H9 (cell line): ENCODE measurements at regions not wholly inside any gene's neighbourhood (a gene's known extent, or its start where the extent isn't known, plus 50 kb on each side); places are given as distances from the start of the nearest gene placed in this dataset.

Experiments used
- DNase-seq: peaks from one replicate; pipeline ENCODE4 v3.0.0-alpha.2; 2017
- H2AFZ ChIP-seq: one replicate; pipeline ENCODE4 v1.6.1; 2013; ENCODE audit warnings: mild to moderate bottlenecking, low read length, control low read depth, moderate library complexity
- H2AK5ac ChIP-seq: 2 replicates; pipeline ENCODE4 v1.6.1; 2013; ENCODE audit warnings: low read length, control low read depth, mixed read lengths; ENCODE audit not compliant: insufficient read length
- H2BK120ac ChIP-seq: one replicate; pipeline ENCODE4 v1.6.1; 2013; ENCODE audit warnings: low read depth, mild to moderate bottlenecking, low read length, control low read depth, inconsistent platforms; ENCODE audit not compliant: poor library complexity, severe bottlenecking
- H2BK12ac ChIP-seq: 2 replicates; pipeline ENCODE4 v1.6.1; 2013; ENCODE audit warnings: low read length, control low read depth, mixed read lengths, low read depth; ENCODE audit not compliant: insufficient read length
- H2BK15ac ChIP-seq: 2 replicates; pipeline ENCODE4 v1.6.1; 2013; ENCODE audit warnings: low read depth, low read length, control low read depth
- H2BK20ac ChIP-seq: one replicate; pipeline ENCODE4 v1.6.1; 2013; ENCODE audit warnings: low read depth, mild to moderate bottlenecking, low read length, control low read depth, inconsistent platforms; ENCODE audit not compliant: poor library complexity, severe bottlenecking
- H2BK5ac ChIP-seq: 2 replicates; pipeline ENCODE4 v1.6.1; 2013; ENCODE audit warnings: low read length, control low read depth, mixed read lengths; ENCODE audit not compliant: insufficient read length
- H3K14ac ChIP-seq: 2 replicates; pipeline ENCODE4 v1.6.1; 2013; ENCODE audit warnings: low read length, control low read depth; ENCODE audit not compliant: insufficient read depth
- H3K18ac ChIP-seq: 2 replicates; pipeline ENCODE4 v1.6.1; 2013; ENCODE audit warnings: low read depth, mild to moderate bottlenecking, mixed read lengths, low read length, control low read depth; ENCODE audit not compliant: insufficient read length
- H3K23ac ChIP-seq: 2 replicates; pipeline ENCODE4 v1.6.1; 2013; ENCODE audit warnings: low read length, control low read depth, mixed read lengths, low read depth; ENCODE audit not compliant: insufficient read length
- H3K23me2 ChIP-seq: 2 replicates; pipeline ENCODE4 v1.6.1; 2013; ENCODE audit warnings: low read depth, mild to moderate bottlenecking, mixed read lengths, low read length, control low read depth; ENCODE audit not compliant: insufficient read length, poor library complexity, severe bottlenecking
- H3K27ac ChIP-seq: 2 replicates; pipeline ENCODE4 v1.5.1; 2013; ENCODE audit warnings: low read length, control low read depth, mixed read lengths, low read depth; ENCODE audit not compliant: insufficient read length
- H3K27me3 ChIP-seq: 2 replicates; pipeline ENCODE4 v1.6.1; 2013; ENCODE audit warnings: low read length, control low read depth, inconsistent platforms; ENCODE audit not compliant: insufficient read depth
- H3K4ac ChIP-seq: 2 replicates; pipeline ENCODE4 v1.6.1; 2013; ENCODE audit warnings: low read depth, mild to moderate bottlenecking, control low read depth, inconsistent platforms, low read length, moderate library complexity
- H3K4me1 ChIP-seq: 2 replicates; pipeline ENCODE4 v1.6.1; 2013; ENCODE audit warnings: low read length, control low read depth, inconsistent platforms; ENCODE audit not compliant: insufficient read depth
- H3K4me2 ChIP-seq: 2 replicates; pipeline ENCODE4 v1.6.1; 2013; ENCODE audit warnings: low read length, control low read depth, mixed read lengths; ENCODE audit not compliant: insufficient read length, insufficient read depth
- H3K56ac ChIP-seq: 2 replicates; pipeline ENCODE4 v1.6.1; 2013; ENCODE audit warnings: low read depth, mild to moderate bottlenecking, mixed read lengths, low read length, control low read depth; ENCODE audit not compliant: insufficient read length
- H3K79me1 ChIP-seq: 2 replicates; pipeline ENCODE4 v1.6.1; 2013; ENCODE audit warnings: low read depth, mild to moderate bottlenecking, moderate library complexity, low read length, control low read depth, inconsistent platforms; ENCODE audit not compliant: insufficient read depth, poor library complexity, severe bottlenecking
- H3K79me2 ChIP-seq: 2 replicates; pipeline ENCODE4 v1.6.1; 2013; ENCODE audit warnings: low read length, control low read depth, inconsistent platforms; ENCODE audit not compliant: insufficient read depth
- H3K9ac ChIP-seq: 2 replicates; pipeline ENCODE4 v1.6.1; 2013; ENCODE audit warnings: low read length, control low read depth, mixed read lengths; ENCODE audit not compliant: insufficient read length; ENCODE audit errors: extremely low read depth
- H3K9me3 ChIP-seq: one replicate; pipeline ENCODE4 v1.6.1; 2013; ENCODE audit warnings: low read depth, low read length, inconsistent platforms; ENCODE audit not compliant: control insufficient read depth
- H3T11ph ChIP-seq: one replicate; pipeline ENCODE4 v1.6.1; 2013; ENCODE audit warnings: mild to moderate bottlenecking, low read length, control low read depth, inconsistent platforms
- H4K20me1 ChIP-seq: one replicate; pipeline ENCODE4 v1.6.1; 2013; ENCODE audit not compliant: control insufficient read depth, insufficient read length, insufficient read depth
- H4K5ac ChIP-seq: 2 replicates; pipeline ENCODE4 v1.6.1; 2013; ENCODE audit warnings: low read depth, mild to moderate bottlenecking, mixed read lengths, low read length, control low read depth; ENCODE audit not compliant: insufficient read length
- H4K8ac ChIP-seq: replicated peaks from 2 replicates; pipeline ENCODE4 v1.6.1; 2013; ENCODE audit warnings: low read length, control low read depth, mixed read lengths, low read depth; ENCODE audit not compliant: insufficient read length
- H4K91ac ChIP-seq: 2 replicates; pipeline ENCODE4 v1.6.1; 2013; ENCODE audit warnings: low read depth, mild to moderate bottlenecking, moderate library complexity, mixed read lengths, low read length, control low read depth; ENCODE audit not compliant: insufficient read length
- H3K27ac Mint-ChIP-seq, 3 experiments: 2 replicates in 2 of 3; 3 replicates in 1 of 3; pipeline ENCODE4 v1.8.0; 2020 to 2021; ENCODE audit warnings: mixed read lengths in 3 of 3, mild to moderate bottlenecking in 1 of 3, moderate library complexity in 1 of 3
- H3K27me3 Mint-ChIP-seq: 2 replicates; pipeline ENCODE4 v1.8.0; 2021; ENCODE audit warnings: low read depth, mild to moderate bottlenecking, moderate library complexity, mixed read lengths
- H3K36me3 Mint-ChIP-seq, 3 experiments: 2 replicates in 2 of 3; 3 replicates in 1 of 3; pipeline ENCODE4 v1.8.0; 2020 to 2021; ENCODE audit warnings: low read depth in 3 of 3, mixed read lengths in 3 of 3; ENCODE audit not compliant: insufficient read depth in 1 of 3
- H3K4me1 Mint-ChIP-seq, 2 experiments: 2 replicates each; pipeline ENCODE4 v1.8.0; 2020; ENCODE audit warnings: mixed read lengths in 2 of 2
- H3K4me3 Mint-ChIP-seq, 2 experiments: 2 replicates in 1 of 2; 3 replicates in 1 of 2; pipeline ENCODE4 v1.8.0; 2020 to 2021; ENCODE audit warnings: mild to moderate bottlenecking in 2 of 2, mixed read lengths in 2 of 2, moderate library complexity in 1 of 2
- H3K9me3 Mint-ChIP-seq, 2 experiments: 2 replicates in 1 of 2; 3 replicates in 1 of 2; pipeline ENCODE4 v1.8.0; 2020; ENCODE audit warnings: mild to moderate bottlenecking in 2 of 2, mixed read lengths in 2 of 2, moderate library complexity in 1 of 2
- CTCF ChIP-seq: fragments of 200-600 bp; sonication (generic); conservative IDR thresholded peaks from 3 replicates; pipeline ENCODE4 v1.8.0; 2021; ENCODE audit warnings: antibody characterized with exemption, mild to moderate bottlenecking
- WGBS: extraction: QIAGEN DNeasy Blood & Tissue Kit; methylation state at CpG from one replicate; pipeline ENCODE4 v1.1.7; 2013; ENCODE audit warnings: missing lambda C conversion rate, low lambda C conversion rate, mixed read lengths; ENCODE audit not compliant: insufficient read length; ENCODE audit errors: extremely low coverage; 5-methylcytosine and 5-hydroxymethylcytosine counted together

GRCh38 chr9:89871871-89872331 lies 267.1 kb downstream of the GADD45G start:
- Histone ChIP-seq H3K4me2 (no peak overlapping the region), H3K23me2 (no peaks in the 10 kb centered on the region), H2AFZ (no peak overlapping the region), H2BK15ac (no peak overlapping the region), H4K5ac (no peak overlapping the region), H3K79me2 (no peaks in the 10 kb centered on the region), H3T11ph (no peak overlapping the region), H3K4me1 (no peaks in the 10 kb centered on the region), H3K9me3 (no peaks in the 10 kb centered on the region), H3K23ac (no peak overlapping the region), H4K20me1 (no peaks in the 10 kb centered on the region), H2BK5ac (no peak overlapping the region), H2BK20ac (no peak overlapping the region), H3K56ac (no peak overlapping the region), H2BK12ac (no peak overlapping the region), H3K4ac (no peak overlapping the region), H4K91ac (no peak overlapping the region), H4K8ac (no peak overlapping the region), H3K27me3 (no peaks in the 10 kb centered on the region), H3K79me1 (no peaks in the 10 kb centered on the region), H3K9ac (no peak overlapping the region), H2AK5ac (no peak overlapping the region), H3K14ac (no peak overlapping the region), H2BK120ac (no peak overlapping the region), H3K18ac (no peak overlapping the region), H3K27ac (no peak overlapping the region)
- no peaks in the 10 kb centered on the region for H3K9me3 Mint-ChIP-seq
- no CpG with 5 or more reads among the region's 5 CpGs for WGBS
- peaks cover 0 to 3% of the 10 kb centered on the region in 2 experiments; a peak in 2 of 4 replicates for H3K4me1 Mint-ChIP-seq
- H3K4me3 Mint-ChIP-seq = no peak overlapping the region
- DNase-seq = no peak
- H3K36me3 Mint-ChIP-seq = no peaks in the 10 kb centered on the region
- H3K27me3 Mint-ChIP-seq = peaks cover 3% of the 10 kb centered on the region; the same call in 1 of the 2 replicates
- no peak overlapping the region for H3K27ac Mint-ChIP-seq
- TF ChIP-seq CTCF = no peak
